Spinal cord (tissue), 9 donors: ENCODE measurements at regions not wholly inside any gene's neighbourhood (a gene's known extent, or its start where the extent isn't known, plus 50 kb on each side); places are given as distances from the start of the nearest gene placed in this dataset.

Source experiments
- DNase-seq, 6 donors: peaks; one replicate each; pipeline versions ENCODE4 v3.0.0 to v3.0.0-alpha.2; 2013 to 2015; ENCODE audit warnings: low spot score in 6 of 6, low read depth in 4 of 6
- H3K27ac ChIP-seq: one replicate; pipeline ENCODE4 v1.5.1; 2013; ENCODE audit warnings: low read depth, low read length, control low read depth
- H3K27me3 ChIP-seq: one replicate; pipeline ENCODE4 v1.6.1; 2013; ENCODE audit warnings: low read length; ENCODE audit not compliant: control insufficient read depth, insufficient read depth
- H3K36me3 ChIP-seq: one replicate; pipeline ENCODE4 v1.6.1; 2013; ENCODE audit warnings: low read length; ENCODE audit not compliant: control insufficient read depth, insufficient read depth
- H3K4me1 ChIP-seq: one replicate; pipeline ENCODE4 v1.6.1; 2013; ENCODE audit warnings: low read length; ENCODE audit not compliant: control insufficient read depth, insufficient read depth
- H3K4me3 ChIP-seq: one replicate; pipeline ENCODE4 v1.5.1; 2013; ENCODE audit warnings: low read depth, low read length, control low read depth
- H3K9me3 ChIP-seq: one replicate; pipeline ENCODE4 v1.6.1; 2013; ENCODE audit warnings: low read length; ENCODE audit not compliant: control insufficient read depth, insufficient read depth
- WGBS: methylation state at CpG from one replicate; pipeline ENCODE4 v1.1.5; 2013; ENCODE audit warnings: missing lambda C conversion rate; ENCODE audit not compliant: insufficient coverage; 5-methylcytosine and 5-hydroxymethylcytosine counted together
- donor health status: healthy.

DNA sequence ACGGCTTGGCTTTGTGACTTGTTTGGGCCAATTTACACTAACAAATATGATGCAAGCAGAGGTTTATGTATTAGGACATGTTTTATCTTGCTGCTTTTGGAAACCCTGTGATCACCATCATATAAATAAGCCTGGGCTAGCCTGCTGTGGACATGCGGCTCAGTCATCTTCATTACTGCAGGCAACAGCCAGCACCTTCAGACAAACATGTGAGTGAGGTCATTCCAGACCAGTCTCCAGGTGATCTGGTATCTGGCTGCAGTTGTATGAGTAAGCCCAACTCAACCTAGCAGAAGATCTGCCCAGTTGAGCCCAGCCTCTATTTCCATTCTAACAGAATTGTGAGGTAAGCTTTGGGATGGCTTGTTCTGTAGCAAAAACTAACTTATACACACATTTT is 254.6 kb upstream of the ATP5MC3 start:
- H3K27me3 ChIP-seq: peaks cover 2% of the 10 kb centered on the region
- no peaks in the 10 kb centered on the region for H3K9me3 ChIP-seq
- no peaks in the 10 kb centered on the region for H3K36me3 ChIP-seq
- H3K27ac ChIP-seq: no peak overlapping the region
- H3K4me1 ChIP-seq: peaks cover 3% of the 10 kb centered on the region
- DNase-seq: no peak
- no peak overlapping the region for H3K4me3 ChIP-seq
- 100% methylated on average over 1 of the region's 2 CpGs for WGBS

DNA sequence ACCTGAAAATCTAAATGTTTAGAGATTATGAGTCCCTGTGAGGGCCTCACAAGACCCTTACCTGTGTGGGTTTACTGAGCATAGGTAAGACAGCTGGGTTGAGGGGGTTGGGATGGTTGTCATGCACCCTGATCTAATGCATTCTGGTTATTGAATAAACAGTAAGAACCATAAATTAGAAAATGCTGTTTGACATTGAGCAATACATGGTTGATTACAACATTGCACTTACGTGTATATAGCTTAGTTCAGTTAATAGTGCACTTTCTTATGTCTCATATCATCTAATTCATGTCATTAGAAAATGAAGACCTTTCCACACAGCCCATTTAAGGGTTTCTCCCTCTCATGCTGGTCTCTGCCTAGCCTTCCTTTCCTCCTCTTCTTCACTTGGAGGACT is 253.5 kb upstream of the ATP5MC3 start:
- WGBS: no CpG with 5 or more reads among the region's 1 CpG
- no peak for DNase-seq
- Histone ChIP-seq H3K36me3 (no peaks in the 10 kb centered on the region), H3K4me1 (peaks cover 3% of the 10 kb centered on the region), H3K27me3 (peaks cover 2% of the 10 kb centered on the region), H3K9me3 (no peaks in the 10 kb centered on the region), H3K27ac (no peak overlapping the region), H3K4me3 (no peak overlapping the region)

DNA sequence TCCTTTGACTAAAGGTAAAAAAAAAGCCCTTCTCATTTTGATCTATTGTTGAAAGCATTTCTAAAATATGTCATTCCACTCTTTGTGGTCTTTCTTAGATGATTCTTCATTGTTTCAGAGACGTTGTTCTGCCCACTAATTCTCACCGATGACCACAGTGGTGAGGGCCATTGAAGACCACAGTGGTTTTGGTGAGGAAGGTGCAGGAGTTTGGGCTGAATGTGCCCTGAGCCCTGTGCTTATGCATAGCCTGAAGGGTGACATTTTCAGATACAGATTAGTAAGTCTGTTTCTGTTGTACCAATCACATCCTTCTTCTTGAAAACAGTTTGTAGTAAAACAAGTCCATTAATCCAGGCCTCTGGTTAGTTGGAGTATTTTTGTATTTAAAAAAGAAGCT is 251.3 kb upstream of the ATP5MC3 start:
- Histone ChIP-seq H3K4me1 (peaks cover 3% of the 10 kb centered on the region), H3K27ac (no peak overlapping the region), H3K9me3 (no peaks in the 10 kb centered on the region), H3K36me3 (no peaks in the 10 kb centered on the region), H3K27me3 (peaks cover 2% of the 10 kb centered on the region), H3K4me3 (no peak overlapping the region)
- no peak for DNase-seq
- WGBS: 75% methylated on average over 2 of the region's 2 CpGs

DNA sequence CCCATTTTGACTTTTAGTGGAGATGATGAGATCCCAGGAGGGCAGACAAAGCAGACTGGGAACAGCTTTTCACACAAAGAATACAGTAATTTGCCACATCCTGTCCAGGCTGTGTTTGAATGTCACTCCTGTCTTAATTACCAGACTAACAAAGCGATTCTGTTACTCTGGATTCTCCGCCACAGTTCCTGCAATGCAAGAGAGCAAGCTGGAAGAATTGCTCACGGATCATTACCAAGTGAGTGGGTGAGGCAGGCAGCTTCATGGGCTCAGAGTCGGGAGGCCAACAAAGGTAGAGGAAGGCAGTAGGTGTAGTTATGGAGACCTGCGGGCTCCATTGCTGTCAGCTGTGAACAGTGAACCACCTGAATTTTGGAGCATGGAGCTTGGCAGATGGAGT is 250.5 kb upstream of the ATP5MC3 start:
- Histone ChIP-seq H3K27me3 (peaks cover 2% of the 10 kb centered on the region), H3K4me3 (no peak overlapping the region), H3K36me3 (no peaks in the 10 kb centered on the region), H3K27ac (no peak overlapping the region), H3K9me3 (no peaks in the 10 kb centered on the region), H3K4me1 (peaks cover 3% of the 10 kb centered on the region)
- peak in 2 of 6 donors; percentile 52 to 87 for DNase-seq
- WGBS: 26% methylated on average over 5 of the region's 5 CpGs

DNA sequence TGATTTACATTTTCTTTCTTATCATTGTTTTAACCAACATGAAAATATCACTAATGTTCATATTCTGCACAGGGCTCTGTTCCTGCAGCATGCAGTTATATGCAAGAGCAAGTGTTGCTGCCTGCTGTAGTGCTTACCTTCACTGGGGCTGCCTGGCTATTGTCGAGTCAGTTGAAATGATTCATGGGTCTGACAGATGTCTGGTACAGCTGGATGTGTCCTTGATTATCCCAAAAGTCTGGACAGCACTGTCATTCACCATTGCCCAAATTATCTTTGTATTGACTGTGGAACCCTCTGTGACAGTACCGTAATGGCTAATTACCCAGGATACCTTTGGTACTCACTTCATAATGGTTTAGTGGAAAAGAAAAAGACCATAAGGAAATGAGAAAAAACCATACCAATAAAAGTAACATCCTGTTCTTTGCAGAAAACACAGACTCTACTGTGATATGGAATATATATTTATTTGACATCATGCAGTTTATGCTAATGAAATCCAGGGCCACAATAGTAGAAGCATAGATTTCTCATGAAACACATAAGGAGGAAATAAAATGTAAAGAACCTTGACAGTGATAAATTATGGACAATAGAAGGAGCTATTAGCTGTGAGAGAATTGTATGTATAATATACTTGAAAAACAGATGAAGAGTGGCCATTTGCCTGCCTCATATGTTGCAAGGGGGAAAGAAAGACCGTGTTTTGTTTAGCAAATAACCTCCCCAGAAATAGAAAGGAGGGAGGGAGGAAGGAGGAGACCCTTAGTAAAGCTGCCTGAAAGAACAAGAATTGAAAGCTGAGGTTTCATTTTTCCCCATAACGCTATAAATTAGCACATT is 249.8 kb upstream of the ATP5MC3 start:
- Histone ChIP-seq H3K27me3 (peaks cover 2% of the 10 kb centered on the region), H3K4me1 (peaks cover 3% of the 10 kb centered on the region), H3K9me3 (no peaks in the 10 kb centered on the region), H3K27ac (no peak overlapping the region), H3K4me3 (no peak overlapping the region), H3K36me3 (no peaks in the 10 kb centered on the region)
- DNase-seq: peak in 1 of 6 donors; percentile 76
- WGBS: no CpG with 5 or more reads among the region's 4 CpGs

DNA sequence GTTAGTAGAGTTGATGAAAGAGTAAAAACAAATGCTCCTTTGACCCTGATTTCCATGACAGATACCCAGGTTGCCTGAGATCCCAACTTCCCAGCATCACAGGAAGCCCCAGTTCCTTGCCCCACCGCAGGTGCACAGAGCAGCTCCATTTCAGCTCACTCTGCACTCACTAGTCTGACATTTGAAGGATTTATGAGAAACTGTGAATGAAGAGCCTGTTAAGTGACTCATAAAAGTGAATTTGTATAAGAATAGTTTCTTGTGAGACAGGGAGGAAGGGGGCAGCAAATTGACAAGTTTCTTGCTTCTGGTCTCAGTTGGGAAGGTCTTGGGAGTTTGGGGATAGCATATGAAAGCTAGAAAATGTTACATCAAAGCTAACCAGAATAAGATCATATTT is 248.7 kb upstream of the ATP5MC3 start:
- peaks cover 3% of the 10 kb centered on the region for H3K4me1 ChIP-seq
- no peak overlapping the region for H3K4me3 ChIP-seq
- WGBS: 57% methylated on average over 1 of the region's 1 CpG
- no peak for DNase-seq
- no peak overlapping the region for H3K27ac ChIP-seq
- peaks cover 2% of the 10 kb centered on the region for H3K27me3 ChIP-seq
- H3K9me3 ChIP-seq: no peaks in the 10 kb centered on the region
- no peaks in the 10 kb centered on the region for H3K36me3 ChIP-seq

DNA sequence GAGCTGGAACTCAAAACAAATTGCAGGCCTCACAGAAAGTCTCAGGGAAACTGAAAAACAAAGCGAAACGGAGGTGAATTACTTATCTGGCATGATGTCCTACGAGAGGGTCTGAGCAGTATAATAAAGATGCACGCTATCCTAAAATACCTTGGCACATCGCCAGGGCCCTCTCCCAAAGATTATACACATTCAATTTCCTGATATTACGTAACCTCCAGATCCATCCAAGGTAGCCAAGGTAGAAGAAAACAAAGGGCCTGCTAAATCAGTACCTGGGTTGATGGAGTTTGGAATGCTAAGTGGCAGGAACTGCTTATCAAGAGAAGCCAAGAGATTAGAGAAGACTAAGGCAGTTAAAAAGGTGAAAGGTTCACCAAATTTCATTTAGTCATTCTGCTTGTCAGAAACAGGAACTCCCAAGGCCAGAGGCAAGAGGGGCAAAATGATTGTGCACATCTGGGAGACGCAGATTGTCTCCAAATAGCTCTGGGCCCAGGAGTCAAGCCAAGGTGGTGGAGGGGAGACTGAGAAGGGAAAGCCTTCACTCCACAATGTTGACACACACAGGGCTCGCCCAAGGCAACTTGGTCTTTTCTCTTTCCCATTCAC is 236.8 kb upstream of the ATP5MC3 start:
- Histone ChIP-seq H3K9me3 (no peaks in the 10 kb centered on the region), H3K4me1 (no peaks in the 10 kb centered on the region), H3K36me3 (no peaks in the 10 kb centered on the region), H3K27ac (no peak overlapping the region), H3K27me3 (no peaks in the 10 kb centered on the region), H3K4me3 (no peak overlapping the region)
- no peak for DNase-seq
- WGBS: 97% methylated on average over 4 of the region's 8 CpGs

DNA sequence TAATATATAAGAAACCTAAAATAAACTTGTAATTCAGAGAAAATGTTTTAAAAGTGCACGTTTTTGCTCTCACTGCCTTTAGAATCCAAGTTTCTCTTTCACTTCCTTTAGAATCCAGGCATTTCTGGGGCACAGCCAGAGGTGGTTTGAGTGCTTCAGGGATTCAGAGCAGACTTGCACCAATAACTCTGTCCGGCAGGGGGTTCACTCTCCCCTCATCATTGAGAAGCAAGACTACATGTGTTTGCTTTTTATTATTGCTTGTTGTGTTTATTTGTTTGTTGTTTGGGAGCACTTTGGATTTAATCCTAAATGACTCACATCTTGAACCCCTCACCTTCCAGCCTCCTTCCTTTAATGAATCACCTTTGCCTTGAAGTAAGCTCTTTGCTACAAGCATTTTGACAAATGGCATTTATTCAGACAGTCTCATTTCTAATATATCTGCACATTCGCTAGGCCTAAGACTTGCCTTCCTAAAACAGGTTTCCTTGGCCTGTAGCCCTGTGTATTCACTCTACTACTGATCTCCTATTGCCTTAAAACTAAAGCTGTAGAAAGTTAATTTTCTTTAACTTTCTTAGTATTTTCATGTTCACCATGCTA is 233.5 kb upstream of the ATP5MC3 start:
- peak in 5 of 6 donors; percentile 38 to 87 (median 59) for DNase-seq
- Histone ChIP-seq H3K27me3 (no peaks in the 10 kb centered on the region), H3K9me3 (no peaks in the 10 kb centered on the region), H3K4me3 (no peak overlapping the region), H3K4me1 (no peaks in the 10 kb centered on the region), H3K27ac (no peak overlapping the region), H3K36me3 (no peaks in the 10 kb centered on the region)
- WGBS: no CpG with 5 or more reads among the region's 3 CpGs

DNA sequence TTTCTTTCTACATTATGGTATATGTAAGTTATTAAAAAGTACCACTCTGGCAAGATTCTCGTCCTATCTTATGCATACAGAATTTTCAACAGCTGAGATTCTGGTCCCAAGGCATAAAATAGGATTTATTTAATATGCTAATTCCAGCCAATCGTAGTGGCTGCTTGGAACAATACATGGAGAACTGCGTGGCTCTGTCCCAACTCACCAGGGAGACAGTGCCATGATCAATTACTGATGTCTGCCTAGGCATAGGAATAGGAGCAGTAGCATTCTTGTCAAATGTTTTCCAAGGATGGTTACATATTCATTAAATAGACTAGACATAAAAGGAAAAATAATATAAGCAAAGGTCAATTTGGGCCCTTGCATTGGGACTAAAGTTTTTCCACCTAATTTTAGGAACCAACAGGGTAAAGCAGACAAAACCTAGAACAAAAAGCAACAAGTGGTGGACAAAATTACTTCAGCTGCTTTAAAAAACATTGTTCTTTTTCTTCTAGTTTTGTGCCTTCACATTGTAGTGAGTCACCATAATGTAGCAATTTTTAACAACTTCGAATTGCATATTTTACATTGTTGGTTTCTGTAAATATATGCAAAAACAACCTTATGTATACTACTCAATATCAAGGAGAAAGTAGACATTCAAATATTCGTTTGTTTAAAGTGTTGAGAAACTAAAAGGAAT is 232.8 kb upstream of the ATP5MC3 start:
- 80% methylated on average over 1 of the region's 5 CpGs for WGBS
- Histone ChIP-seq H3K4me1 (no peaks in the 10 kb centered on the region), H3K27ac (no peak overlapping the region), H3K9me3 (no peaks in the 10 kb centered on the region), H3K27me3 (no peaks in the 10 kb centered on the region), H3K36me3 (no peaks in the 10 kb centered on the region), H3K4me3 (no peak overlapping the region)
- no peak for DNase-seq
